ENCODE measurements at regions not wholly inside any gene's neighbourhood (a gene's known extent, or its start where the extent isn't known, plus 50 kb on each side); places are given as distances from the start of the nearest gene placed in this dataset.
"Not testable (repeated sequence)": the region's sequence is repeated elsewhere in the genome, so short reads cannot be mapped to it uniquely, and the experiment has no call there.

GRCh38 chrX:55165026-55165425, 55.1 kb upstream of the PAGE5 start:
- not testable (repeated sequence) for H3K36me3 ChIP-seq (ENCODE audit: control insufficient read depth, insufficient read depth, low read length); DNase-seq; H3K4me3 ChIP-seq (ENCODE audit: low read length); H3K27me3 ChIP-seq (ENCODE audit: control insufficient read depth, insufficient read depth, low read length); H3K4me1 ChIP-seq (ENCODE audit: control insufficient read depth, insufficient read depth, low read length); H3K9me3 ChIP-seq (ENCODE audit: control insufficient read depth, low read depth, low read length); H3K27ac ChIP-seq (ENCODE audit: low read length)
- WGBS (ENCODE audit: insufficient coverage, low lambda C conversion rate): 83% methylated on average over 1 of the region's 4 CpGs

GRCh38 chrX:55167124-55167803, 52.9 kb upstream of the PAGE5 start:
- no peak for DNase-seq
- no CpG with 5 or more reads among the region's 3 CpGs for WGBS (ENCODE audit: insufficient coverage, low lambda C conversion rate)
- Histone ChIP-seq H3K4me3 (ENCODE audit: low read length) (no peak overlapping the region), H3K9me3 (ENCODE audit: control insufficient read depth, low read depth, low read length) (no peaks in the 10 kb centered on the region), H3K4me1 (ENCODE audit: control insufficient read depth, insufficient read depth, low read length) (no peaks in the 10 kb centered on the region), H3K27me3 (ENCODE audit: control insufficient read depth, insufficient read depth, low read length) (no peaks in the 10 kb centered on the region), H3K36me3 (ENCODE audit: control insufficient read depth, insufficient read depth, low read length) (no peaks in the 10 kb centered on the region), H3K27ac (ENCODE audit: low read length) (no peak overlapping the region)

DNA sequence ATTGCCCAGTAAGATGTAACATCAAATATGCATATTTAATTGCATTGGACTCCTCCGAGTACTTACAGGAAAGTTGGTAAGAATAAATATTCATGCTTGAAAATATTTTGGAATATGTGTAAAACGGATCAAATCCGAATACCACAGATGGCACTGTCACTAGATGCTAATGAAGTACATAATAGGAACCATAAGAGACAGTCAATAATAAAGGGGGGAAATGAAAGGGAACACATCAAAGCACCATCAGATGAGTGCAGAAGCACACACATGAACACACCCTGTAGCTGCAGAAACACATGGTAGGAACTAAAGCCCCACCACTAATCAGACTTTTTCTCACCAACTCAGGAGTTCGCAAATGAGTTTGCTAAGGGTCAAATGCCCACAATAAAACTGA, 52.2 kb upstream of the PAGE5 start:
- Histone ChIP-seq H3K4me3 (ENCODE audit: low read length) (no peak overlapping the region), H3K9me3 (ENCODE audit: control insufficient read depth, low read depth, low read length) (no peaks in the 10 kb centered on the region), H3K27me3 (ENCODE audit: control insufficient read depth, insufficient read depth, low read length) (no peaks in the 10 kb centered on the region), H3K36me3 (ENCODE audit: control insufficient read depth, insufficient read depth, low read length) (no peaks in the 10 kb centered on the region), H3K27ac (ENCODE audit: low read length) (no peak overlapping the region), H3K4me1 (ENCODE audit: control insufficient read depth, insufficient read depth, low read length) (no peaks in the 10 kb centered on the region)
- DNase-seq: no peak
- WGBS (ENCODE audit: insufficient coverage, low lambda C conversion rate): no CpG with 5 or more reads among the region's 4 CpGs

DNA sequence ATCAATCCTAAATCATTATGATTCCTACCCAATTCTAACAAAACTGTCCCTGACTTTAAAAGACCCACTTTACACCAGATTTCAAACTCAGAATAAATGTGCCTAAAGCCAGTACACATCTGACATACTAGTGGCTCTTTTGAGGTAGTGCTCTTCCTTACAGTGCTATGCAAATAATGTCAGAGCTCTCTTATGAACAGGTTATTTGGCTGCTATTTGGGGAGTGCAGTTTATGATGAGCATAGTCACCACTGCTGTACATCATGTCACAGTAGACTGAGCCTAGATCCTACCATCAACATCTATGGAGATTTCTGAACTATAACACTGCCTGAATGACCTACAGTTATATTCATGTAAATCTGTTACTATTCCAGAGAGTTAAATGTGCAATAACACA, 50.4 kb upstream of the PAGE5 start:
- H3K9me3 ChIP-seq (ENCODE audit: control insufficient read depth, low read depth, low read length): no peaks in the 10 kb centered on the region
- H3K36me3 ChIP-seq (ENCODE audit: control insufficient read depth, insufficient read depth, low read length): no peaks in the 10 kb centered on the region
- no peak overlapping the region for H3K27ac ChIP-seq (ENCODE audit: low read length)
- DNase-seq: no peak
- no peaks in the 10 kb centered on the region for H3K4me1 ChIP-seq (ENCODE audit: control insufficient read depth, insufficient read depth, low read length)
- H3K4me3 ChIP-seq (ENCODE audit: low read length): no peak overlapping the region
- no peaks in the 10 kb centered on the region for H3K27me3 ChIP-seq (ENCODE audit: control insufficient read depth, insufficient read depth, low read length)

Data from large intestine (tissue), 3 donors.